Central memory CD8-positive, alpha-beta T cell (primary cell): ENCODE measurements at regions not wholly inside any gene's neighbourhood (a gene's known extent, or its start where the extent isn't known, plus 50 kb on each side); places are given as distances from the start of the nearest gene placed in this dataset.
"Not testable (repeated sequence)": the region's sequence is repeated elsewhere in the genome, so short reads cannot be mapped to it uniquely, and the experiment has no call there.

Experiments used
- ATAC-seq: fragments of 150-1000 bp; cut with Tn5 transposase; replicated peaks from 2 replicates; pipeline ENCODE4 v1.10.0; 2022; ENCODE audit warnings: mild to moderate bottlenecking, moderate FRiP score, moderate number of reproducible peaks; ENCODE audit not compliant: poor library complexity, severe bottlenecking; ENCODE audit errors: extremely low read depth
- DNase-seq, 2 donors: peaks; one replicate each; pipeline ENCODE4 v3.0.0; 2021; ENCODE audit warnings: low spot score in 2 of 2
- H3K27ac Mint-ChIP-seq: one replicate; pipeline ENCODE4 v1.8.0; 2022; ENCODE audit warnings: low read depth, mild to moderate bottlenecking, moderate library complexity, mixed read lengths
- H3K27me3 Mint-ChIP-seq: one replicate; pipeline ENCODE4 v1.8.0; 2022; ENCODE audit warnings: mixed read lengths
- H3K36me3 Mint-ChIP-seq: one replicate; pipeline ENCODE4 v1.8.0; 2022; ENCODE audit warnings: mild to moderate bottlenecking, moderate library complexity, mixed read lengths; ENCODE audit not compliant: insufficient read depth
- H3K4me1 Mint-ChIP-seq: one replicate; pipeline ENCODE4 v1.8.0; 2022; ENCODE audit warnings: mixed read lengths
- H3K4me3 Mint-ChIP-seq: one replicate; pipeline ENCODE4 v1.8.0; 2022; ENCODE audit warnings: mild to moderate bottlenecking, moderate library complexity, mixed read lengths
- H3K9me3 Mint-ChIP-seq: one replicate; pipeline ENCODE4 v1.8.0; 2022; ENCODE audit warnings: mixed read lengths

GRCh38 chr20:6664574-6664973, 102.9 kb upstream of the BMP2 start:
- Mint-ChIP-seq H3K36me3 (no peaks in the 10 kb centered on the region), H3K4me3 (no peak overlapping the region), H3K27ac (no peak overlapping the region), H3K4me1 (no peaks in the 10 kb centered on the region), H3K9me3 (peaks cover 21% of the 10 kb centered on the region), H3K27me3 (no peaks in the 10 kb centered on the region)
- ATAC-seq: no peak
- no peak for DNase-seq

DNA sequence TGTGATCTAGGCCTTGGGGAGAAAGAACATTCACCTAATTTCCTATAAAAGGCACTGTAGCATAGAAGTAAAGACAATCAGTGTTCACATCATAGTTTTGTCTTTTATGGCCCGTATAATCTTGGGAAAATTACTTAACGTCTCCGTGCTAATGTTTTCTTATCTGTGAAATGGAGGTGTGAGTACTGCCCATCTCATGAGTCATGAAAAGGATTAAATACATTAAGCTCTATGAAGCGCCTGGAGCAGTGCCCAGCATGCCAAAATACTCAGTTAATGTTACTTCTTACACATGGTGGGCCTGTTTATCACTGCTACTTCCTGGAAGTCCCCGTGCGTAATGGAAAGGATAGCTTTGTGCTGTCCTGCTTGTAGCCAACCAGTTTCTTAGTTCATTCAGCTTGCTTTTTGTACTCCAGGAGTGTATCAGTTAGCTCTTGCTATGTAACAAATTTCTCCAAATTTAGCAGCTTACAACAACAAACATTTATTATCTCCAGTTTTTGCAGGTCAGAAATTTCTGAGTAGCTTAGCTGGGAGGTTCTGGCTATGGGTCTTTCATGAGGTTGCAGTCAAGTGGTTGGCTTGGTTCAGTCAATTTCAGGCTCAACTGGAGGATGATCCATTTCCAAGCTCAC, 103.6 kb upstream of the BMP2 start:
- peaks cover 22% of the 10 kb centered on the region for H3K9me3 Mint-ChIP-seq
- H3K36me3 Mint-ChIP-seq: no peaks in the 10 kb centered on the region
- H3K4me3 Mint-ChIP-seq: no peak overlapping the region
- H3K4me1 Mint-ChIP-seq: no peaks in the 10 kb centered on the region
- no peaks in the 10 kb centered on the region for H3K27me3 Mint-ChIP-seq
- DNase-seq (no peak), ATAC-seq (no peak)
- no peak overlapping the region for H3K27ac Mint-ChIP-seq

DNA sequence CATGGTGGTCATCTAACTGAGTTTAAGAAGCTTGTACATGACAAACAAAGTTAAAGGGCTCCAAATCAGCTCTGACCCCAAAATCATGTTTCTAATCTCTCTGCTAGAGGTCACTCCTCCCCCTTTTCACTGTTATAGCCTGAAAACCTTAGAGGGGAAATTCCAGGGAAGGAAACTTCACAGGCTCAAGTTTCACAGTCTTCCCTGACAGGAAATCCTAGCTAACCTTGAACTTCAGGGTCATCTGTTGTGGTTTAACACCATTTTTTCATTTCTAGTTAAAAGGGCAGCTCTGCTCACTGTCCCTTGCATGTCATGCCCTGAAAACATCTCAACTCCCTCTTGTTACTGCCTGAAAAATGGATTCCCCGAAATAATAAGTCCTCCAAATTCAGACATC, 104.4 kb upstream of the BMP2 start:
- Mint-ChIP-seq H3K4me1 (no peaks in the 10 kb centered on the region), H3K27me3 (no peaks in the 10 kb centered on the region), H3K9me3 (peaks cover 27% of the 10 kb centered on the region), H3K4me3 (no peak overlapping the region), H3K27ac (no peak overlapping the region), H3K36me3 (no peaks in the 10 kb centered on the region)
- ATAC-seq: no peak
- no peak for DNase-seq

DNA sequence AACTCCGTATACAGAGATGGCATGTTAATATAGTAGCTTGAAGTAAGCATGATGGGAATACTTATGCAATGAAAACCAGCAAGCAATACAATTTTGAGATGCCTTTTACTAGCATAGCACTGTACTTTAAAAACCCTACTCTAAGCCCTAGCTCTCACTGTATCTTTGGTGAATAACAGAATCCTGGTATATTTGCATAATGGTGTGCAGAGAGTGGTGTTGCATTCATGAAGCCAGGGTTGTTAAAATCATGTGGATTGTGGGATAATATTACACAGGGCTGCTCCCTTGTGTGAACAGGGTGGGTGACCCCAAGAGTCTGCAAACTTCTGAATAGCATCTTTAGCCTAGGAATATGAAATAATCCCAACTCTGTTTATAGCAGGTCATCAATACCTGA, 105.2 kb upstream of the BMP2 start:
- no peaks in the 10 kb centered on the region for H3K4me1 Mint-ChIP-seq
- no peaks in the 10 kb centered on the region for H3K36me3 Mint-ChIP-seq
- H3K27me3 Mint-ChIP-seq: no peaks in the 10 kb centered on the region
- no peak overlapping the region for H3K27ac Mint-ChIP-seq
- H3K4me3 Mint-ChIP-seq: no peak overlapping the region
- no peak for DNase-seq
- ATAC-seq: no peak
- peaks cover 27% of the 10 kb centered on the region for H3K9me3 Mint-ChIP-seq

- no peaks in the 10 kb centered on the region for H3K36me3 Mint-ChIP-seq
- H3K9me3 Mint-ChIP-seq: peaks cover 23% of the 10 kb centered on the region
- no peaks in the 10 kb centered on the region for H3K27me3 Mint-ChIP-seq
- ATAC-seq (no peak), DNase-seq (no peak)
- no peaks in the 10 kb centered on the region for H3K4me1 Mint-ChIP-seq
- no peak overlapping the region for H3K4me3 Mint-ChIP-seq
- no peak overlapping the region for H3K27ac Mint-ChIP-seq
These were observed 107.0 kb upstream of the BMP2 start for GRCh38 chr20:6660441-6660840.

DNA sequence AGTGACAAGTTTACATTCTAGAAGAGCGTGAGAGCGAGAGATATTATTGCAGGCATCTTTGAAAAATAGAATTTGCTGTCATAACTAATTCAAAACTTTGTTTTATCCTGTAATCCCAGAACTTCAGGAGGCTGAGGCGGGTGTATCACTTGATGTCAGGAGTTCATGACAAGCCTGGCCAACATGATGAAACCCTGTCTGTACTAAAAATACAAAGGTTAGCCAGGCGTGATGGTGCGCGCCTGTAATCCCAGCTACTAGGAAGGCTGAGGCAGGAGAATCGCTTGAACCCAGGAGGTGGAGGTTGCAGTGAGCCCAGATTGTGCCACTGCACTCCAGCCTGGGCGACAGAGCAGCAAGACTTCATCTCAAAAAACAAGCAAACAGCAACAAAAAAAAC, 108.6 kb upstream of the BMP2 start:
- H3K4me3 Mint-ChIP-seq, ATAC-seq, H3K36me3 Mint-ChIP-seq, H3K27me3 Mint-ChIP-seq, DNase-seq, H3K4me1 Mint-ChIP-seq, H3K27ac Mint-ChIP-seq: not testable (repeated sequence)
- H3K9me3 Mint-ChIP-seq: peaks cover 14% of the 10 kb centered on the region

DNA sequence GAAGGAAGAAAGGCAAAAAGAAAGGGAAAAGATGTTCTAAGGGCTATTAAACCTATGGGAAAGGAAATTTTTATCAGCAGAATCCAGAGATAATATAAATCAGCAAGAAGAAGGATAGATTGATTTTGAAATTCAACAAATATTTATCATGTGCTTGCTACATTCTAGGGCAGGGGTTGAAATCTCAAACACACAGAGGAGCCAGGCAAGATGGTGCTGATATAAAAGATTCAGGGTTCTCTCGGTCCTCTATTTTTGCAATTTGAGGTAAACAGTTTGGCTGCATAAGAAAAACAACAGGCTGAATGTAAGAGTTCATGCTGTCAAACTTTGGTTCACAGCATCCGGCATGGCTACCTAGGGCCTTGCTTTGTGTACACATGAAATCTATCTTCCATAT, 109.6 kb upstream of the BMP2 start:
- Mint-ChIP-seq H3K4me3 (no peak overlapping the region), H3K27ac (no peak overlapping the region), H3K4me1 (no peaks in the 10 kb centered on the region), H3K36me3 (no peaks in the 10 kb centered on the region), H3K9me3 (peaks cover 10% of the 10 kb centered on the region), H3K27me3 (no peaks in the 10 kb centered on the region)
- no peak for ATAC-seq
- no peak for DNase-seq

DNA sequence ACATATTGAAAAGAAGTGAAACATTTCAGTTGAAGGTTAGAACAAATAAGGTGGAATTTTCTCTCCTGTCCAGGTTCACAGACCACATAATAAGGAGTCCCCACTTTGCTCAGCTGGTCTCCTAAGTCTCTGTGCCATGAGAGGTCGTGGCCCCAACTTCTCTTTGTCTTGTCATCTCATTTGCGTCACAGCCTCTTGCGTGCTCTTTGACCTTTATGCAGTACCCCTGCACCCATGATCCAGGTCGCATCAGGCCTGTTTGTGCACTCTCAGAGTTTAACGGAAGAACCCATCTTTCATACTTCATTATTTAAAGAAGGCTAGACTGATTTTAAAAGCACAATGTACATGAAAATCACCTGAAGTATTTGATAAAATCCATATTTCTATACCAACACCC, 110.4 kb upstream of the BMP2 start:
- H3K36me3 Mint-ChIP-seq: no peaks in the 10 kb centered on the region
- no peaks in the 10 kb centered on the region for H3K4me1 Mint-ChIP-seq
- DNase-seq: no peak
- H3K27ac Mint-ChIP-seq: no peak overlapping the region
- no peak for ATAC-seq
- H3K4me3 Mint-ChIP-seq: no peak overlapping the region
- peaks cover 16% of the 10 kb centered on the region for H3K9me3 Mint-ChIP-seq
- H3K27me3 Mint-ChIP-seq: no peaks in the 10 kb centered on the region

DNA sequence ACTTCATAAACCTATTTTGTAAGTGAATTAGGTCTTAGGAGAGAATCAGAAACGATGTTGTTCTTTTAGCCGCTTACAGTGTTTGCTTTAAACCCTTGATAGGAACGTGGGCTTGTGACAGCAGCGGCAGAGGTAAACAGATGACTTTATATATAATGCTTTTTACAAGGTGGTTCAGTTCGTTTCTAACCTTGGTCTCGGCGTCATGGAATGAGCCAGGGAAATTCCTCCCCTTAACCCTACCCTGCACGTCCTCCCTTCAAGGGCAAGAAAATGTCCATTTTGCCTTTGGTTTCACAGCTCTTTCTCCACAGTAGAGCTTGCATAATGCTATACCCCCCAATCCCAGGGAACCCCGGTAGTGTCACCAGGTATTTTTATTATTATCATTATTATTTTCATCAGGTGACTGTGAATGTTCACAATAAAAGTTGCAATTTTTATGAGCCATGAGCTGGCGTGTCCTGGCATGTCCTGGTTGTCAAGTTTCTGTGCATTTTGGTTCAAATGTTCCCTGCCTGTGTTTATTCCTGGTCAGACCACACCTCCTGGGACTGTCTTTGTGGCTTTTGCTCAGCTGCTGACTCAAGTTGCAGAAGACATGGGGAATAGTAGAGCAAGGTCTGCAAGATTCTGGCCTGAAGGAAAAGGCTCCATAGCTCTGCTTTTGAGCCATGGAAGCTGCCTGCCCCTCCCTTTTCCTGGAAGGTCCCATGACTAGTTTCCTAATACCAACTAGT, 112.8 kb upstream of the BMP2 start:
- ATAC-seq (no peak), DNase-seq (no peak)
- no peak overlapping the region for H3K4me3 Mint-ChIP-seq
- peaks cover 11% of the 10 kb centered on the region for H3K9me3 Mint-ChIP-seq
- H3K27me3 Mint-ChIP-seq: no peaks in the 10 kb centered on the region
- H3K27ac Mint-ChIP-seq: no peak overlapping the region
- no peaks in the 10 kb centered on the region for H3K4me1 Mint-ChIP-seq
- H3K36me3 Mint-ChIP-seq: no peaks in the 10 kb centered on the region

DNA sequence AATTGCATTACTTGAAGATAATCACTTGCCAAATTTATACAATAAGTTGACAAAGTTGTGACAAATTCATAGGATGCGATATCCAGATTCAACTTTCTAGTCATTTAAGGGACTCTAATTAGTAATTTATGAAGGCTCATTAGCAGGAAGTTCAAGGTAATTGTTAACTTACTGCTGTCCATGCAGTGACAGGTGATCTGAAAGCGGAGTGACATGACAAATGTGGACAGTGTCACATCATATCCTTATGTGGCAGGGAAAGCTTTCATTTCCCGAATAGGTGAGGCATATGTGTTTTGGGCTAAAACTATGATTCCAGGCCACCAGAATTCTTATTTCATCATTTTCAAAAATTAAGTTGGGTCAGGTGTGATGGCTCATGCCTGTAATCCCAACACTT, 115.9 kb upstream of the BMP2 start:
- Mint-ChIP-seq H3K27ac (no peak overlapping the region), H3K4me1 (no peaks in the 10 kb centered on the region), H3K36me3 (no peaks in the 10 kb centered on the region), H3K27me3 (no peaks in the 10 kb centered on the region), H3K4me3 (no peak overlapping the region), H3K9me3 (peaks cover 6% of the 10 kb centered on the region)
- DNase-seq (no peak), ATAC-seq (no peak)

GRCh38 chr20:6651016-6651415, 116.5 kb upstream of the BMP2 start:
- Mint-ChIP-seq H3K27me3 (no peaks in the 10 kb centered on the region), H3K4me3 (no peak overlapping the region), H3K4me1 (no peaks in the 10 kb centered on the region), H3K36me3 (no peaks in the 10 kb centered on the region), H3K27ac (no peak overlapping the region), H3K9me3 (peaks cover 6% of the 10 kb centered on the region)
- DNase-seq (no peak), ATAC-seq (no peak)

DNA sequence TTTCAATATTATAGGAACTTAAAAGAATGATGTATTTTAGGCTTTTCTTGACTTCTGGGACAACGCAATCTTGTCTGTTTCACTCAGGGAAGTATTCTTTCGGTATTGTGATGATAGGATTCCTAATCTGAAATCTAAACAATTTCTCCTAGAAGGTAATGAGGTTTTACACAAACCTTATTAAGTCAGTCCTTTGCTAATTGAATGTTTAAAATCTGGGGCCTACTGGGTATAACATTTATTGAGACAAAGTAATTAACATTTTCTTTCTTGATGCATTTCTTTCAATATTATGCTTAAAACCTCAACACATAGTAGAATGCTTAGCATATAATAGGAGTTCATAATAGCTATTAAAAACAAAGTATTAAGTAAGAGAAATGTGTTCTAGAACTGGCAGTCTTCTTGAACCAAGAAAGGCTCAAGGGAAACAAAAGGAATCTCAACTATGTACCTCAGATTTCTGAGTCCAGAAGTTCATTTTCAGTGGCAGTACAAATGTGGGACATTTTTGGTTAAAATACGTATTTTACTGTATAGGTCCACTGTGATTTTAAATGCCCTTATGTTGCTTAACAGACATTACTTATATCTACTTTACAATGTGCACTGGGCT, 121.4 kb upstream of the BMP2 start:
- no peak for ATAC-seq
- Mint-ChIP-seq H3K36me3 (no peaks in the 10 kb centered on the region), H3K9me3 (peaks cover 6% of the 10 kb centered on the region), H3K4me3 (no peak overlapping the region), H3K27ac (no peak overlapping the region), H3K4me1 (no peaks in the 10 kb centered on the region), H3K27me3 (no peaks in the 10 kb centered on the region)
- no peak for DNase-seq
